Nephron (organoid): ENCODE measurements at regions not wholly inside any gene's neighbourhood (a gene's known extent, or its start where the extent isn't known, plus 50 kb on each side); places are given as distances from the start of the nearest gene placed in this dataset.

ENCODE experiments used
- H3K27ac Mint-ChIP-seq, 3 experiments: 2 replicates each; pipeline ENCODE4 v1.8.0; 2020; ENCODE audit warnings: mixed read lengths in 3 of 3, mild to moderate bottlenecking in 2 of 3, moderate library complexity in 1 of 3
- H3K27me3 Mint-ChIP-seq: 2 replicates; pipeline ENCODE4 v1.8.0; 2021; ENCODE audit warnings: low read depth, mild to moderate bottlenecking, moderate library complexity, mixed read lengths
- H3K36me3 Mint-ChIP-seq: 2 replicates; pipeline ENCODE4 v1.8.0; 2020; ENCODE audit warnings: low read depth, mixed read lengths
- H3K4me1 Mint-ChIP-seq: 2 replicates; pipeline ENCODE4 v1.8.0; 2020; ENCODE audit warnings: mixed read lengths
- H3K4me3 Mint-ChIP-seq, 3 experiments: 2 replicates each; pipeline ENCODE4 v1.8.0; 2020; ENCODE audit warnings: mild to moderate bottlenecking in 3 of 3, mixed read lengths in 3 of 3, moderate library complexity in 2 of 3
- H3K9me3 Mint-ChIP-seq: 2 replicates; pipeline ENCODE4 v1.8.0; 2020; ENCODE audit warnings: mixed read lengths
- TF ChIP-seq, protein P1 (sequence below), 3 experiments: fragments of 200-600 bp; sonication (generic); IDR thresholded peaks; one replicate each; pipeline ENCODE4 v1.5.0; 2021; ENCODE audit warnings: antibody characterized with exemption in 3 of 3; ENCODE audit not compliant: unreplicated experiment in 3 of 3

DNA sequence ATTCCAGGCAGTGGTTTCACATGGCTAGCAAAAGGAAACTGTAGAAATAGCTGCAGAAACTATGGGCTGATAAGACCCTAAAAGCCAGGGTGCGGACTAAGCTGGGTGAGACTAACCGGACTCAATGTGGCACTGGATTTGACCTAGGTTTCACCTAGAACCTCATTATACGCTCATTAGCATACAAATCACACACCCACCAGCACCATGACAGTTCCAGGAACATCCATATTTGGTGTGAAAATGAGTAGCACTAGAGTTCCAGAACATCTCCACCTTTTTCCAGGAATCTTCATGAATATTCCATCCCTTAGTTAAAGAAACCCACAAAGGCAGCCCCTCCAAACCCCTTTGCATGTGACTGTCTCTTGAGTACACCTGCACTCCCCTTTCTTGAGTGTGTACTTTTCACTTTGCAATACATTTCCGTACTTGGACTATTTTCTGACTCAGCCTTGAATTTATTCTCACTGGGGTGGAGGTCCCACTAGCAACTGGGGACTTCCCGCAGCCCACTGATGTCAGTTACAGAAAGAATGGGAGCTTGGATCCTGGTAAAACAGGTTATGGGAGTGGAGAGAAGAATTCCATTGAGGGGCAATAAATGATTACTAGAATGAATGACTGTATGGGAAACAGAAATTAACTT, 58.0 kb upstream of the SPATA31C2 start:
- Mint-ChIP-seq H3K4me1 (peaks cover 55% of the 10 kb centered on the region), H3K27me3 (no peaks in the 10 kb centered on the region), H3K4me3 (no peak overlapping the region), H3K36me3 (no peaks in the 10 kb centered on the region), H3K27ac (peak overlapping the region; percentile 76 to 96 (median 95)), H3K9me3 (no peaks in the 10 kb centered on the region)
- TF ChIP-seq, protein P1, sequence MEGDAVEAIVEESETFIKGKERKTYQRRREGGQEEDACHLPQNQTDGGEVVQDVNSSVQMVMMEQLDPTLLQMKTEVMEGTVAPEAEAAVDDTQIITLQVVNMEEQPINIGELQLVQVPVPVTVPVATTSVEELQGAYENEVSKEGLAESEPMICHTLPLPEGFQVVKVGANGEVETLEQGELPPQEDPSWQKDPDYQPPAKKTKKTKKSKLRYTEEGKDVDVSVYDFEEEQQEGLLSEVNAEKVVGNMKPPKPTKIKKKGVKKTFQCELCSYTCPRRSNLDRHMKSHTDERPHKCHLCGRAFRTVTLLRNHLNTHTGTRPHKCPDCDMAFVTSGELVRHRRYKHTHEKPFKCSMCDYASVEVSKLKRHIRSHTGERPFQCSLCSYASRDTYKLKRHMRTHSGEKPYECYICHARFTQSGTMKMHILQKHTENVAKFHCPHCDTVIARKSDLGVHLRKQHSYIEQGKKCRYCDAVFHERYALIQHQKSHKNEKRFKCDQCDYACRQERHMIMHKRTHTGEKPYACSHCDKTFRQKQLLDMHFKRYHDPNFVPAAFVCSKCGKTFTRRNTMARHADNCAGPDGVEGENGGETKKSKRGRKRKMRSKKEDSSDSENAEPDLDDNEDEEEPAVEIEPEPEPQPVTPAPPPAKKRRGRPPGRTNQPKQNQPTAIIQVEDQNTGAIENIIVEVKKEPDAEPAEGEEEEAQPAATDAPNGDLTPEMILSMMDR (IDR thresholded peaks at IDR 0.05; ENCODE audit: unreplicated experiment in 3 of 3), result no peak

DNA sequence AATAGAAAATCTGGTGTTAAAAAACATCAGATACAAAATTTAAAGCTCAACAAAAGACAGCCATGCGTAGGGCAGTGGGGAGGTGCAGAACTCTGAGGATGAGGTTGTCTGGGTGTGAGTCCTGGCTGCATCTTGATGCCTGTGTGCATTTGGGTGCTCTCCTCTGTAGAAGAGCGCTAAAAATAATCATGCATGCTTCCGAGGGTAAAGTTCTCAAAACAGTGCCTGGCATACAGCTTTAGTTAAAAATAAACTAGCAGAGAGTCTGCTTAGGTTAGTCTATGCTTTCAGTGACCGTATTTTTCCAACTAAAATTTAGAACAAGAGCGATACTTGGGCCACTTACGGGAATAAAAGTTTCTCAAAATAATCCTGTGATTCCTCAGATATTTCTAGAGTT, 55.5 kb upstream of the SPATA31C2 start:
- no peak overlapping the region for H3K4me3 Mint-ChIP-seq
- peaks cover 8% of the 10 kb centered on the region for H3K9me3 Mint-ChIP-seq
- peaks cover 55% of the 10 kb centered on the region for H3K4me1 Mint-ChIP-seq
- TF ChIP-seq, protein P1 (IDR thresholded peaks at IDR 0.05; ENCODE audit: unreplicated experiment in 3 of 3), result no peak
- H3K27me3 Mint-ChIP-seq, result no peaks in the 10 kb centered on the region
- H3K27ac Mint-ChIP-seq, result peak overlapping the region; percentile 68 to 72 (median 71)
- no peaks in the 10 kb centered on the region for H3K36me3 Mint-ChIP-seq

DNA sequence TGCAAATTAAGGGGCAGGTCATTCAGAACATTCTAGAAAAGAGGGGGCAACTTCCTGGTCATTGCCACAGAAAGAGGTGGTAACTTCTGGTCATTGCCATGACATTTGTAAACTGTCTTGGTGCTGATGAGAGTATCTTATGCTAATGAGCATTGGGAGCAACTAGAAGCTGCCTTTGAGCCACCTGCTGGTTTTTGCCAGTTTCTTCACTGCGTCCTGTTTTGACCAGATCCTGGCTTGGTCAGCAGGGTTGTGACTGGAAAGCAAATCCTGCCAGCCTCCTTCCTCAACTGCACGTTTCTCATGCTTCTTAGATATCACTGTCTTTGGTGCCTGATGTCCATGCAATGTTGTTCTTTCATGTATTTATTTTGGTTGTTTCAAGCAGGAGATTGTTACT, 53.2 kb upstream of the SPATA31C2 start:
- H3K36me3 Mint-ChIP-seq, result no peaks in the 10 kb centered on the region
- peaks cover 8% of the 10 kb centered on the region for H3K9me3 Mint-ChIP-seq
- peaks cover 44% of the 10 kb centered on the region for H3K4me1 Mint-ChIP-seq
- no peak overlapping the region for H3K4me3 Mint-ChIP-seq
- TF ChIP-seq, protein P1 (IDR thresholded peaks at IDR 0.05; ENCODE audit: unreplicated experiment in 3 of 3), result no peak
- no peak overlapping the region for H3K27ac Mint-ChIP-seq
- no peaks in the 10 kb centered on the region for H3K27me3 Mint-ChIP-seq

DNA sequence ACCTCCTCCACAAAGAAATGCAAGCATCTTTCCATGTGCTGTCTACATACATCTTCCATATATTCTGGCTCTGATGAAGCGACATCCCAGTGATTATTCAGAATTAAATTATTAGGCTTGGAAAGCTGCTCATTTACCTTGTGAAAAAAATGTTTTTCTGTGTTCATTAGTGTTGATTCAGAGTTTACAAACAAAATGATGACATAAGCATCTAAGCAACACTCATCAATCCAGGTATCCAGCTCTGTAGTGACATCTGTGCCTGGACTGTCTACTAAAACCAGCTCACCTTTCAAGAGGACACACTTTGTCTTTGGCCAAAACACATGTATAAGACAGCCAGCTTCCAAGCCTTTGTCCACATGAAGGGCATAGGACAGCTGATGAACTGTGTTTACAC, 51.1 kb upstream of the SPATA31C2 start:
- no peaks in the 10 kb centered on the region for H3K27me3 Mint-ChIP-seq
- H3K4me3 Mint-ChIP-seq, result no peak overlapping the region
- peak overlapping the region; percentile 59 to 77 (median 72) for H3K27ac Mint-ChIP-seq
- no peaks in the 10 kb centered on the region for H3K36me3 Mint-ChIP-seq
- H3K9me3 Mint-ChIP-seq, result peaks cover 8% of the 10 kb centered on the region
- TF ChIP-seq, protein P1 (IDR thresholded peaks at IDR 0.05; ENCODE audit: unreplicated experiment in 3 of 3), result no peak
- H3K4me1 Mint-ChIP-seq, result peaks cover 46% of the 10 kb centered on the region
